Neural progenitor cell (in vitro differentiated cells): ENCODE measurements at regions not wholly inside any gene's neighbourhood (a gene's known extent, or its start where the extent isn't known, plus 50 kb on each side); places are given as distances from the start of the nearest gene placed in this dataset.

Source experiments
- EZH2 ChIP-seq: fragments of 200-600 bp; sonication (generic); IDR thresholded peaks from 2 replicates; pipeline ENCODE4 v1.6.1; 2017; ENCODE audit warnings: antibody characterized with exemption, mild to moderate bottlenecking, moderate library complexity
- TF ChIP-seq, protein P1 (sequence below): fragments of 200-600 bp; sonication (generic); IDR thresholded peaks from 2 replicates; pipeline ENCODE4 v1.5.1; 2017; ENCODE audit warnings: antibody characterized with exemption, mild to moderate bottlenecking

- TF ChIP-seq, protein P1, sequence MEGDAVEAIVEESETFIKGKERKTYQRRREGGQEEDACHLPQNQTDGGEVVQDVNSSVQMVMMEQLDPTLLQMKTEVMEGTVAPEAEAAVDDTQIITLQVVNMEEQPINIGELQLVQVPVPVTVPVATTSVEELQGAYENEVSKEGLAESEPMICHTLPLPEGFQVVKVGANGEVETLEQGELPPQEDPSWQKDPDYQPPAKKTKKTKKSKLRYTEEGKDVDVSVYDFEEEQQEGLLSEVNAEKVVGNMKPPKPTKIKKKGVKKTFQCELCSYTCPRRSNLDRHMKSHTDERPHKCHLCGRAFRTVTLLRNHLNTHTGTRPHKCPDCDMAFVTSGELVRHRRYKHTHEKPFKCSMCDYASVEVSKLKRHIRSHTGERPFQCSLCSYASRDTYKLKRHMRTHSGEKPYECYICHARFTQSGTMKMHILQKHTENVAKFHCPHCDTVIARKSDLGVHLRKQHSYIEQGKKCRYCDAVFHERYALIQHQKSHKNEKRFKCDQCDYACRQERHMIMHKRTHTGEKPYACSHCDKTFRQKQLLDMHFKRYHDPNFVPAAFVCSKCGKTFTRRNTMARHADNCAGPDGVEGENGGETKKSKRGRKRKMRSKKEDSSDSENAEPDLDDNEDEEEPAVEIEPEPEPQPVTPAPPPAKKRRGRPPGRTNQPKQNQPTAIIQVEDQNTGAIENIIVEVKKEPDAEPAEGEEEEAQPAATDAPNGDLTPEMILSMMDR, result no peak
- TF ChIP-seq EZH2, result no peak
Observed at GRCh38 chr4:53716471-53717063, 125.3 kb upstream of the LNX1 start.
